Upper lobe of right lung (tissue), 1 donor: ENCODE measurements at regions not wholly inside any gene's neighbourhood (a gene's known extent, or its start where the extent isn't known, plus 50 kb on each side); places are given as distances from the start of the nearest gene placed in this dataset.

Source experiments
- ATAC-seq: fragments of 200-7000 bp; cut with Tn5 transposase; one replicate; pipeline ENCODE4 v1.9.1; 2020; ENCODE audit warnings: mild to moderate bottlenecking, moderate library complexity
- DNase-seq: peaks from one replicate; pipeline ENCODE4 v3.0.0-alpha.2; 2020
- H3K27ac ChIP-seq: fragments of 200-600 bp; one replicate; pipeline ENCODE4 v1.8.0; 2022
- H3K27me3 ChIP-seq: fragments of 200-600 bp; one replicate; pipeline ENCODE4 v1.8.0; 2022; ENCODE audit warnings: mild to moderate bottlenecking
- H3K36me3 ChIP-seq: fragments of 200-600 bp; one replicate; pipeline ENCODE4 v1.8.0; 2022
- H3K4me1 ChIP-seq: fragments of 200-600 bp; one replicate; pipeline ENCODE4 v1.8.0; 2022
- H3K4me3 ChIP-seq: fragments of 200-600 bp; one replicate; pipeline ENCODE4 v1.8.0; 2022; ENCODE audit warnings: mild to moderate bottlenecking
- H3K9me3 ChIP-seq: fragments of 200-600 bp; one replicate; pipeline ENCODE4 v1.8.0; 2022
- CTCF ChIP-seq: fragments of 200-600 bp; IDR thresholded peaks from one replicate; pipeline ENCODE4 v1.8.0; 2022; ENCODE audit warnings: antibody characterized with exemption
- intact Hi-C: fragments of 100-400 bp; cut with DNase I; formaldehyde crosslinking; loops from one replicate; pipeline ENCODE4 v1.11.0; 2022
- donor health status: DM: no; HTN: yes; CAD: no; lungs with severe emphysema.

GRCh38 chr14:65922142-65922541, 509.6 kb downstream of the FUT8 start:
- intact Hi-C loops, result no loop called here
- no peaks in the 10 kb centered on the region for H3K4me1 ChIP-seq
- no peaks in the 10 kb centered on the region for H3K27me3 ChIP-seq
- H3K9me3 ChIP-seq, result no peaks in the 10 kb centered on the region
- no peak overlapping the region for H3K27ac ChIP-seq
- no peak for TF ChIP-seq CTCF
- H3K36me3 ChIP-seq, result no peaks in the 10 kb centered on the region
- no peak for DNase-seq
- H3K4me3 ChIP-seq, result no peak overlapping the region
- ATAC-seq, result no peak

GRCh38 chr14:65926504-65926903, 514.0 kb downstream of the FUT8 start:
- H3K9me3 ChIP-seq, result no peaks in the 10 kb centered on the region
- H3K27me3 ChIP-seq, result no peaks in the 10 kb centered on the region
- intact Hi-C loops, result no loop called here
- H3K27ac ChIP-seq, result no peak overlapping the region
- DNase-seq (no peak), ATAC-seq (no peak)
- TF ChIP-seq CTCF, result no peak
- H3K36me3 ChIP-seq, result no peaks in the 10 kb centered on the region
- no peak overlapping the region for H3K4me3 ChIP-seq
- H3K4me1 ChIP-seq, result no peaks in the 10 kb centered on the region

DNA sequence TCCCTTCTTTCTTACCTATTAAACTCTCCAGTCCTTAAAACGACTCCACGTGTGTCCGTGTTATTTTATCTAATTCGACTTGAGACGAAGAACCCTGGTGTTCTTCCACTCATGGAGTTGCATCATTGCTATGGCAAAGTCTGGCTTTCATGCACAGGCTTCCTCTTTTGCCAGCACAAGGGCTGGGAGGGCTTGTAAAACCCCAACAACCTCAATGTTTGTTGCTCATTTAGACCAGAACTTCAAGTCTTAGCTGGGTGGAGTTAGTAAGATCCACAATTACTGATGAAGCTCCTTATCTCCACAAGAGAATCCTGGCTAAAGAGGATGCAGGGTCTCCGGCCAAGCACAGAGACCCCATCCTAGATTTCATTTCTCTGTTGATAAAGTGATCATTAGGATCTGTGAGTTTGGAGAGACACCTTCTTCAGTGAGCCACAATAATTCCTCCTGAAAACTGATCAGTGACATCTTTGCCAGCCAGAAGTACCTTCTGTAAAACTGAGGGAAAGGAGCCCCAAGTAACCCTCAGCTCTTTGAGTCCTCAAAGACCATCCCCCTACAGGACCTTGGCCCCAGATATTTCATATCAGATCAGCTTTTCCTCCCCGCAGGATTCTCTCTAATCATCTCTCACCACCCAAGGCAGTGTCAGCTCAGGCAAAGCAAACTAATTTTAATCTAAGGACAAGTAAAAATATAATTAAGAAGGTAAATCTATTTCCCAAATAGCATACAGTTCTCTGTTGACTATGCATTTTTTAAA, 514.6 kb downstream of the FUT8 start:
- H3K4me3 ChIP-seq, result no peak overlapping the region
- TF ChIP-seq CTCF, result no peak

DNA sequence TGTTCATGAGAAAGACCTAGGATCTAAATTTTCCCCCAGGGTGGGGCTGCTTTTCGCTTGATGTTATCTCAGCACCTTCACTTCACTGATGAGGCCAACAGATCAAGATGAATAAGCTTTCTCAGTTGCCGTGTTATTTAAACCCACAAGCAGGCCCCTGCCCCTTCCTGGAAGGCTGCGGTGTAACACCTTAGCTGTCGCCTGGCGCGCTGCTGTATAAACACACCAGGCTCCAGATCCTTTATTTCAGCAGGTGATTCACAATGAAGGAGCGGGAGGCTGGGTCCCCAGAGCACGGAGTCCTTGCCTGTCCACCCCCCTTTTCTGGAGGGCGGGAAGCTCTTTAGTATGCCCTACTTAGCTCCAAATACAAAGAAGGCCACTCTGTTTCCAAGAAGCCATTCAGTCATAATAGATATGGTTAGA, 515.4 kb downstream of the FUT8 start:
- H3K36me3 ChIP-seq, result no peaks in the 10 kb centered on the region
- H3K4me1 ChIP-seq, result no peaks in the 10 kb centered on the region
- intact Hi-C loops, result no loop called here
- no peak overlapping the region for H3K4me3 ChIP-seq
- TF ChIP-seq CTCF, result no peak
- ATAC-seq (peak; percentile 53), DNase-seq (no peak)
- H3K9me3 ChIP-seq, result no peaks in the 10 kb centered on the region
- no peaks in the 10 kb centered on the region for H3K27me3 ChIP-seq
- H3K27ac ChIP-seq, result no peak overlapping the region

More for the DNA sequence above, 514.6 kb downstream of the FUT8 start:
- Histone ChIP-seq H3K27ac (no peak overlapping the region), H3K27me3 (no peaks in the 10 kb centered on the region), H3K36me3 (no peaks in the 10 kb centered on the region), H3K4me1 (no peaks in the 10 kb centered on the region), H3K9me3 (no peaks in the 10 kb centered on the region)
- ATAC-seq (no peak), DNase-seq (no peak)
- intact Hi-C loops, result no loop called here

DNA sequence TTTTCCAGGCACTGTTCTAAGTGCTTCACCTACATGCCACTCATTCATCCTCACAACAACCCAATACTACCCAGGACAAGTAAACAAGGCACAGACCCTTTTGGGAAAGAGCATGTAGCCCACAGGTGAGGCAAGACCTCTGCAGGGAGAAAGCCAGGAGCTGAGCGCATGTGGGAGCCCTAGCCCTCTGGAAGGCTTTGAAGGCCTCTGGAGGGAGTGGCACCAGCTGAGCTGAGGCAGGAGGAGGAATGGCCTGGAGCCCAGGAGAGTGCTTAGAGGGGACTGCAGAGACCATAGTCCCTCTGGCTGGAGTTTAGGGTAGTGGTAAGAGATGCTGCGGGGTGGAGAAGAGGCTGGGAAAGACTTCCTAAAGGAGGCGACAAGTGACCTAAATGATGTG, 516.5 kb downstream of the FUT8 start:
- Histone ChIP-seq H3K27ac (no peak overlapping the region), H3K36me3 (no peaks in the 10 kb centered on the region), H3K4me1 (no peaks in the 10 kb centered on the region), H3K4me3 (no peak overlapping the region), H3K27me3 (no peaks in the 10 kb centered on the region), H3K9me3 (no peaks in the 10 kb centered on the region)
- no peak for TF ChIP-seq CTCF
- DNase-seq (no peak), ATAC-seq (no peak)
- intact Hi-C loops, result no loop called here
